HepG2 (cell line): ENCODE measurements at regions not wholly inside any gene's neighbourhood (a gene's known extent, or its start where the extent isn't known, plus 50 kb on each side); places are given as distances from the start of the nearest gene placed in this dataset.

ENCODE experiments used
- ATAC-seq: fragments of 200-7000 bp; cut with Tn5 transposase; 3 replicates; pipeline ENCODE4 v1.9.1; 2020; ENCODE audit warnings: mild to moderate bottlenecking, moderate library complexity
- BruUV-seq: library from RNA; stranded (reverse); fragments of 400-500 nt; replicated peaks from 2 replicates; lab custom pipeline; 2021; lab: Mats Ljungman, UMichigan
- CTCF ChIA-PET: fragments of 300-600 bp; formaldehyde crosslinking; extraction: SDS; loops from one replicate; lab custom pipeline; 2021; ENCODE audit warnings: low total read pairs, inconsistent platforms, low intra/inter-chr PET ratio; lab: Yijun Ruan, JAX
- POLR2A ChIA-PET: fragments of 350-600 bp; sonication (Branson Sonifier 250); formaldehyde crosslinking; loops from one replicate; lab custom pipeline; 2020; ENCODE audit warnings: antibody characterized with exemption, inconsistent platforms; lab: Yijun Ruan, JAX
- DNase-seq: peaks from one replicate; pipeline ENCODE4 v3.0.0-alpha.2; 2015; ENCODE audit warnings: low spot score
- FAIRE-seq: peaks from 3 replicates; lab custom pipeline; 2011; peaks lifted over from hg19 to GRCh38; lab: Jason Lieb, UNC
- H2AFZ ChIP-seq: one replicate; pipeline ENCODE4 v1.6.1; 2011; ENCODE audit warnings: low read length, inconsistent platforms
- H3K27ac ChIP-seq: fragments of 300-600 bp; 3 replicates; pipeline ENCODE4 v1.8.0; 2011; ENCODE audit warnings: mixed run types, mild to moderate bottlenecking, mixed read lengths, low read length, inconsistent platforms; ENCODE audit not compliant: insufficient read depth; ENCODE audit errors: extremely low read length
- H3K27me3 ChIP-seq, 2 experiments: fragments of 200-600 bp in 1 of 2; 2 replicates in 1 of 2; 3 replicates in 1 of 2; pipeline versions ENCODE4 v1.6.0 to v1.8.0; 2011; ENCODE audit warnings: low read length in 2 of 2, mild to moderate bottlenecking in 2 of 2, moderate library complexity in 2 of 2, inconsistent platforms in 1 of 2; ENCODE audit not compliant: insufficient read depth in 2 of 2, control insufficient read depth in 1 of 2
- H3K36me3 ChIP-seq, 2 experiments: fragments of 200-600 bp in 1 of 2; replicated peaks in 1 of 2; 2 replicates in 1 of 2; 3 replicates in 1 of 2; pipeline versions ENCODE4 v1.5.1 to v1.8.0; 2011; ENCODE audit warnings: low read length in 2 of 2, inconsistent platforms in 1 of 2; ENCODE audit not compliant: insufficient read depth in 2 of 2, control insufficient read depth in 1 of 2
- H3K4me1 ChIP-seq: 2 replicates; pipeline ENCODE4 v1.5.1; 2012; ENCODE audit warnings: low read length, inconsistent platforms; ENCODE audit not compliant: insufficient read depth
- H3K4me2 ChIP-seq: 2 replicates; pipeline ENCODE4 v1.6.0; 2011; ENCODE audit warnings: low read depth, low read length, inconsistent platforms
- H3K4me3 ChIP-seq, 3 experiments: fragments of 200-600 bp in 1 of 3; sonication (generic), shearing (Covaris generic) in 1 of 3; replicated peaks in 1 of 3; 2 replicates each; pipeline ENCODE4 v1.5.1; 2011 to 2016; ENCODE audit warnings: low read length in 3 of 3, inconsistent platforms in 2 of 3, low read depth in 2 of 3, mild to moderate bottlenecking in 2 of 3, control low read depth in 1 of 3, mixed read lengths in 1 of 3; ENCODE audit not compliant: insufficient read depth in 1 of 3
- H3K79me2 ChIP-seq: one replicate; pipeline ENCODE4 v1.6.1; 2011; ENCODE audit warnings: low read length, inconsistent platforms; ENCODE audit not compliant: insufficient read depth
- H3K9ac ChIP-seq: 2 replicates; pipeline ENCODE4 v1.6.0; 2011; ENCODE audit warnings: mild to moderate bottlenecking, low read depth, low read length, inconsistent platforms; ENCODE audit not compliant: insufficient read depth
- H3K9me3 ChIP-seq: 2 replicates; pipeline ENCODE4 v1.5.1; 2012; ENCODE audit warnings: mild to moderate bottlenecking, low read length
- H4K20me1 ChIP-seq: 2 replicates; pipeline ENCODE4 v1.6.0; 2011; ENCODE audit warnings: inconsistent platforms, mild to moderate bottlenecking, low read length, moderate library complexity; ENCODE audit not compliant: insufficient read depth
- DMTF1 ChIP-seq: sonication (generic); formaldehyde crosslinking; IDR thresholded peaks from 2 replicates; pipeline ENCODE4 v1.4.0; 2020; ENCODE audit warnings: mild to moderate bottlenecking, missing genetic modification reagents
- GMEB2 ChIP-seq: IDR thresholded peaks from 2 replicates; pipeline ENCODE4 v1.6.1; 2016; ENCODE audit warnings: missing biosample characterization, missing genetic modification reagents, low read depth
- HCFC1 ChIP-seq: fragments of 150-350 bp; IDR thresholded peaks from 2 replicates; pipeline ENCODE4 v1.6.1; 2014; ENCODE audit warnings: low read depth, low read length
- ISL2 ChIP-seq: sonication (generic); formaldehyde crosslinking; IDR thresholded peaks from 2 replicates; pipeline ENCODE4 v1.5.0; 2020; ENCODE audit warnings: missing genetic modification reagents
- NR2C2 ChIP-seq: sonication (generic); formaldehyde crosslinking; IDR thresholded peaks from 2 replicates; pipeline ENCODE4 v1.4.0; 2020; ENCODE audit warnings: missing genetic modification reagents, mild to moderate bottlenecking, moderate library complexity, borderline replicate concordance
- XRCC5 ChIP-seq: fragments of 200-400 bp; formaldehyde crosslinking; optimal IDR thresholded peaks from 2 replicates; pipeline ENCODE3; 2017; ENCODE audit warnings: mild to moderate bottlenecking, low read length
- ZFP91 ChIP-seq: sonication (generic); formaldehyde crosslinking; IDR thresholded peaks from 2 replicates; pipeline ENCODE4 v1.9.0; 2022; ENCODE audit warnings: missing genetic modification reagents, mild to moderate bottlenecking, borderline replicate concordance
- ZNF17 ChIP-seq: sonication (generic); formaldehyde crosslinking; IDR thresholded peaks from 2 replicates; pipeline ENCODE4 v1.5.0; 2020; ENCODE audit warnings: mild to moderate bottlenecking, missing genetic modification reagents
- ZNF558 ChIP-seq: sonication (generic); formaldehyde crosslinking; IDR thresholded peaks from 2 replicates; pipeline ENCODE4 v1.9.0; 2022; ENCODE audit warnings: mild to moderate bottlenecking, missing genetic modification reagents, borderline replicate concordance
- ZNF710 ChIP-seq: sonication (generic); formaldehyde crosslinking; IDR thresholded peaks from 2 replicates; pipeline ENCODE4 v1.5.0; 2020; ENCODE audit warnings: mild to moderate bottlenecking, missing genetic modification reagents, borderline replicate concordance
- ZNF770 ChIP-seq: sonication (generic); formaldehyde crosslinking; IDR thresholded peaks from 2 replicates; pipeline ENCODE4 v1.5.0; 2020; ENCODE audit warnings: mild to moderate bottlenecking, missing genetic modification reagents
- ZNF788 ChIP-seq: sonication (generic); formaldehyde crosslinking; IDR thresholded peaks from 2 replicates; pipeline ENCODE4 v1.5.0; 2020; ENCODE audit warnings: mild to moderate bottlenecking, missing genetic modification reagents, borderline replicate concordance
- ZUFSP ChIP-seq: sonication (generic); formaldehyde crosslinking; IDR thresholded peaks from 2 replicates; pipeline ENCODE4 v1.9.0; 2021; ENCODE audit warnings: missing genetic modification reagents, mild to moderate bottlenecking, borderline replicate concordance
- WGBS: methylation state at CpG from one replicate; pipeline ENCODE4 v1.1.6; 2017; ENCODE audit warnings: low lambda C conversion rate; 5-methylcytosine and 5-hydroxymethylcytosine counted together
- in situ Hi-C: cut with HindIII; loops from 2 replicates; pipeline ENCODE4 v1.10.0; 2017; ENCODE audit warnings: low pct_unique_long_range_greater_than_20kb; ENCODE audit not compliant: extremely low pct_ligation_motif_present
- intact Hi-C: fragments of 100-400 bp; cut with micrococcal nuclease; formaldehyde crosslinking; loops from one replicate; pipeline ENCODE4 v1.10.0; 2022; ENCODE audit not compliant: unreplicated experiment

GRCh38 chr5:173420108-173420507 is 91.9 kb upstream of the STC2 start:
- DNase-seq (no peak), ATAC-seq (no peak), FAIRE-seq (no peak)
- BruUV-seq = no TSS peak
- CTCF ChIA-PET = no interaction called here
- Histone ChIP-seq H3K27me3 (peaks cover 1 to 19% of the 10 kb centered on the region in 2 experiments; a peak in 3 of 5 replicates), H4K20me1 (no peaks in the 10 kb centered on the region), H3K4me2 (no peak overlapping the region), H3K27ac (no peak overlapping the region), H3K4me3 (no peak overlapping the region), H2AFZ (no peak overlapping the region), H3K79me2 (no peaks in the 10 kb centered on the region), H3K9me3 (no peaks in the 10 kb centered on the region), H3K36me3 (no peaks in the 10 kb centered on the region), H3K9ac (no peak overlapping the region), H3K4me1 (no peaks in the 10 kb centered on the region)
- in situ Hi-C loops (no loop called here), intact Hi-C loops (no loop called here)
- POLR2A ChIA-PET = no interaction called here
- 16% methylated on average over 11 of the region's 11 CpGs for WGBS
- TF ChIP-seq ZNF788 (CRISPR knock-in tag) (no peak), HCFC1 (no peak), NR2C2 (no peak), XRCC5 (no peak), ZNF770 (no peak), ISL2 (CRISPR knock-in tag) (no peak), ZNF710 (CRISPR knock-in tag) (no peak), ZUFSP (CRISPR knock-in tag) (no peak), DMTF1 (CRISPR knock-in tag) (no peak), ZNF17 (CRISPR knock-in tag) (no peak), ZFP91 (CRISPR knock-in tag) (no peak), ZNF558 (CRISPR knock-in tag) (no peak), GMEB2 (CRISPR knock-in tag) (no peak)
